GM12892 (cell line): ENCODE measurements at regions not wholly inside any gene's neighbourhood (a gene's known extent, or its start where the extent isn't known, plus 50 kb on each side); places are given as distances from the start of the nearest gene placed in this dataset.

Experiments used
- POLR2A ChIP-seq: IDR thresholded peaks from 2 replicates; pipeline ENCODE4 v1.6.1; 2011; ENCODE audit warnings: low read depth, low read length, control low read depth
- POLR2AphosphoS5 ChIP-seq: IDR thresholded peaks from 2 replicates; pipeline ENCODE4 v1.6.1; 2011; ENCODE audit warnings: low read depth, low read length, control low read depth
- TAF1 ChIP-seq: IDR thresholded peaks from 2 replicates; pipeline ENCODE4 v1.6.1; 2011; ENCODE audit warnings: low read depth, mild to moderate bottlenecking, control low read depth, low read length, borderline replicate concordance

DNA sequence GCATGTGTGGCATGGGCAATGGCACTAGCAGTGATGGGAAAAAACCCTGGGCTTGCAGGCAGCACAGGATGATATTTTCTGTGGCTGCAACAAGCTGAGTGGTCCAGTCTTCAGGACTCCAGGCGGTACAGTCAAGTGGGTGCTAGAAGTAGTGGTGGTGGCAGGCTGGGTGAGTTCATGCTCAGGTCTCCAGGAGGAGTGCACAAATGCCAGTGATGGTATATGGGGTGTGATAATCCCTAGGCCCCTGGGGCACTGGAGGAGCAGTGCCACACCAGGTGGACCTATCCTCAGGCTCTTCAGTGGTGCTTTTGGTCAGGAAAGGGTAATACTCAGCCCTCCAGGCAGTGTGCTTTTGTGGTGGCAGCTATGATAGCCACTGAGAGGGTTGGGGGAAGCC lies 496.4 kb downstream of the PRR16 start:
- TF ChIP-seq POLR2A (no peak), TAF1 (no peak), POLR2AphosphoS5 (no peak)
